GM12865 (cell line): ENCODE measurements at regions not wholly inside any gene's neighbourhood (a gene's known extent, or its start where the extent isn't known, plus 50 kb on each side); places are given as distances from the start of the nearest gene placed in this dataset.

Experiments used
- DNase-seq: peaks from one replicate; pipeline ENCODE4 v3.0.0; 2010; ENCODE audit warnings: low read depth
- H3K4me3 ChIP-seq: 2 replicates; pipeline ENCODE4 v1.5.1; 2011; ENCODE audit warnings: mild to moderate bottlenecking, low read depth, low read length, control low read depth
- CTCF ChIP-seq: IDR thresholded peaks from 2 replicates; pipeline ENCODE4 v1.5.1; 2011; ENCODE audit warnings: low read length, control low read depth, low read depth, inconsistent platforms; ENCODE audit not compliant: insufficient read depth; ENCODE audit errors: missing control alignments

DNA sequence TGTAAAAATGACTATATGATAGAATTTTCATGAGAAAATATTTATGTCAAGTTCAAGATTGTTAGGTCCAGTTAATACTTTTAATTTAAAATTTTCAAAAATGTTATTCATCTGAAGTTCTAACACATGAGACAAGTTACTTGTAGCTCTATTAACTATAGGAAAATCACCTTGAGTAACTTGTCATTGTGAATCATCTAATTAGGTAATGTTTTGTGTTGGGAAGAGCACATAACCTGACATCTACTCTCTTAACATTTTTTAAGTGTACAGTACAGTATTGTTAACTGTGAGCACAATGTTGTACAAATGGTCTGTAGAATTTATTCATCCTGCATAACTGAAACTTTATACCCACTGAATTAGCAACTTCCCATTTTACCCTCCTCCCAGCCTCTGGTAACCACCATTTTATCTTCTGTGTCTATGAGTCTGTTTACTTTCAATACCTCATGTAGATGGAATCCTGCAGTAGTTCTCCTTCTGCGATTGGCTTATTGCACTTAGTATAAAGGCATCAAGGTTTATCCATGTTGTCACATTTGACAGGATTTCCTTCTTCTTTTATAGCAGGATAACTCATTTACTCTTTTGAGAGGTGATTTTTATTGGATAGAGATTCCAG, 54.6 kb downstream of the ARL4A start:
- H3K4me3 ChIP-seq, result no peak overlapping the region
- no peak for TF ChIP-seq CTCF
- DNase-seq, result no peak

DNA sequence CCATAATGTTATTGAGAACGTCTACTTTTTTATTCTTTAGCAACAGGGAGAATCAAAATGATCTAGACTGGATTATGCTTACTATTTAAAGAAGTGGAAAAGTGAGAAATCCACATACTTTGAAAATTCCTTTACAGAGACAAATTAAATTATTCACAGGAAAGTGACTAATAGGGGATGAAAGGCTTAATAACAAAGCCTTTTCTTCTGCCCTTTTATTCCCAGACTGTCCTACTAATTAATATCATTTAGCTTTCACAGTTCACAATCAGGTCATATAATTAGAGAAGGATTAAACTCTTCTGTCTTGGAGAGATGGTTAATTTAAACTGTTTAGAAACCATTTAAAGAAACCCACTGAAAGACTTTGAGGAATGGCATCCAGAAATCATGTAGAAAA, 58.8 kb downstream of the ARL4A start:
- TF ChIP-seq CTCF, result no peak
- DNase-seq, result no peak
- H3K4me3 ChIP-seq, result no peak overlapping the region

DNA sequence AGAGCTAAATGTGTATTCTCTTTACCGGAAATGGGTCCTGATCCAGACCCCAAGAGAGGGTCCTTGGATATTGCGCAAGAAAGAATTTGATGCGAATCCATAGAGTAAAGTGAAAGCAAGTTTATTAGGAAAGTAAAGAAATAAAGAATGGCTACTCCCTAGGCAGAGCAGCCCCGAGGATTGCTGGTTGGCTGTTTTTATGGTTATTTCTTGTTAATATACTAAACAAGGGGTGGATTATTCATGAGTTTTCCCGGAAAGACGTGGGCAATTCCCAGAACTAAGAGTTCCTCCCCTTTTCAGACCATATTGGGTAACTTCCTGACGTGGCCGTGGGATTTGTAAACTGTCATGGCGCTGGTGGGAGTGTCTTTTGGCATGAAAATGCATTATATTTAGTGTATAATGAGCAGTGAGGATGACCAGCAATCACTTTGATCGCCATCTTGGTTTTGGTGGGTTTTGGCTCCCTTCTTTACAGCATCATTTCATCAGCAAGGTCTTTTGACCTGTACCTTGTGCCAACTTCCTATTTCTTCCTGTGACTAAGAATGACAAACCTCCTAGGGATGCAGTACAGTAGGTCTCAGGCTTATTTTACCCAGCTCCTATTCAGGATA, 60.4 kb downstream of the ARL4A start:
- no peak for TF ChIP-seq CTCF
- DNase-seq, result no peak
- no peak overlapping the region for H3K4me3 ChIP-seq

GRCh38 chr7:12749069-12749468, 61.6 kb downstream of the ARL4A start:
- TF ChIP-seq CTCF, result no peak
- H3K4me3 ChIP-seq, result no peak overlapping the region
- DNase-seq, result no peak

- no peak overlapping the region for H3K4me3 ChIP-seq
- TF ChIP-seq CTCF, result no peak
- DNase-seq, result no peak
Measured at GRCh38 chr7:12749746-12750145, 62.3 kb downstream of the ARL4A start.

DNA sequence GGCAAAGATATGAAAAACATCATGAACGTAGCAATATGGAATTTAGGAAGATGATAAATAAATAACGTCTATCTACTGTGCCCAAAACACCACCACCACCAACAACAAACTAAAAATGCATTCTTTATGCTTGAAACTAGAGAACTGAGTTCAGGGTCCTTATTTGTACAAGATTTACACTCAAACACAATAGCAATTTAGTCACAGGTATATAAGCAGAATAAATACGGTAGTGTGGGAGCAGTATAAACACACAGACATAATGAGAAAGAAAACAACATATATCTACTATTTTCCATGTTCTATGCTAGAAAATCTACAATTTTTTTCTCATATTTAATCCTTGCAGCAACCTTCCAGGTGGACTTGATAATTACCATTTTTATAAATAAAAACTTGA, 64.3 kb downstream of the ARL4A start:
- DNase-seq, result no peak
- no peak for TF ChIP-seq CTCF
- no peak overlapping the region for H3K4me3 ChIP-seq

- H3K4me3 ChIP-seq, result no peak overlapping the region
- DNase-seq, result no peak
- TF ChIP-seq CTCF, result no peak
Measured at GRCh38 chr7:12754179-12754578, 66.7 kb downstream of the ARL4A start.
